ENCODE measurements at regions not wholly inside any gene's neighbourhood (a gene's known extent, or its start where the extent isn't known, plus 50 kb on each side); places are given as distances from the start of the nearest gene placed in this dataset.

DNA sequence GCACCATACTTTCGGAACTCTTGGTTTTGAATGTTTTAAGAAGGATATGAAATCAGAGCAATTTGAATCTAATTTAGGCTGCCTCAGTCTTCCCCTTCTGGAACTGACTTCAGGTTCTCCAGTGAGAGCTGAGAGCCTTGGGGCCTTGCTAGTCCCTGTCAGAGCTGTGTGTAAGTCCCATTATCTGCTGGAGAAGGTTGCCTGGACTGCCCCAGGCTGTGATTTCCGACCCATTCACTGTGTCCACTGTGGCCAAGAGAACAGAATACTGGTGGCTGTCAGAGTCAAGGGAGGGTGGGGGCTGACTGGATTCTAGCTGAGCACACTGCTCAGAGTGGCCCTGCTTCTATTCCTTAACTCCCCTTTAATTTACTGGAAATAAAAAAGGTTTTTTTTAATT, 278.0 kb downstream of the KCNS3 start:
- ChIA-PET POLR2A (ENCODE audit: partially characterized antibody) (no interaction called here), CTCF (ENCODE audit: partially characterized antibody) (interaction anchor here (0.5 kb wide), 1 partner anchor 485 kb away, joined by 3 read pairs; no protein-coding TSS in a partner anchor)
- Mint-ChIP-seq H3K36me3 (no peaks in the 10 kb centered on the region), H3K4me1 (no peaks in the 10 kb centered on the region), H3K4me3 (no peak overlapping the region), H3K9me3 (peaks cover 0 to 3% (median 0%) of the 10 kb centered on the region in 8 donors), H3K27ac (no peak overlapping the region), H3K27me3 (peaks cover 0 to 1% of the 10 kb centered on the region in 2 donors)
- no peak overlapping the region for H3K4me3 ChIP-seq (ENCODE audit: low read length in 2 of 2)
- intact Hi-C loops (cut with micrococcal nuclease) = no loop called here
- H3K27me3 ChIP-seq (ENCODE audit: insufficient read depth, low read length) = no peaks in the 10 kb centered on the region
- DNase-seq = no peak
- no peak overlapping the region for H3K27ac ChIP-seq (ENCODE audit: low read depth, low read length)
- H3K9me3 ChIP-seq (ENCODE audit: control insufficient read depth in 1 of 2, low read length in 2 of 2) = no peaks in the 10 kb centered on the region
- H3K36me3 ChIP-seq (ENCODE audit: insufficient read depth, low read length) = no peaks in the 10 kb centered on the region
- no peaks in the 10 kb centered on the region for H3K4me1 ChIP-seq (ENCODE audit: insufficient read depth, low read length)

GRCh38 chr2:18156002-18156401, 277.5 kb downstream of the KCNS3 start:
- Mint-ChIP-seq H3K9me3 (peaks cover 0 to 3% (median 0%) of the 10 kb centered on the region in 8 donors), H3K27me3 (peaks cover 0 to 1% of the 10 kb centered on the region in 2 donors), H3K4me3 (no peak overlapping the region), H3K36me3 (no peaks in the 10 kb centered on the region), H3K27ac (no peak overlapping the region), H3K4me1 (no peaks in the 10 kb centered on the region)
- Histone ChIP-seq H3K4me3 (ENCODE audit: low read length in 2 of 2) (no peak overlapping the region), H3K27ac (ENCODE audit: low read depth, low read length) (no peak overlapping the region), H3K4me1 (ENCODE audit: insufficient read depth, low read length) (no peaks in the 10 kb centered on the region), H3K36me3 (ENCODE audit: insufficient read depth, low read length) (no peaks in the 10 kb centered on the region), H3K9me3 (ENCODE audit: control insufficient read depth in 1 of 2, low read length in 2 of 2) (no peaks in the 10 kb centered on the region), H3K27me3 (ENCODE audit: insufficient read depth, low read length) (no peaks in the 10 kb centered on the region)
- POLR2A ChIA-PET (ENCODE audit: partially characterized antibody) = no interaction called here
- DNase-seq = no peak
- intact Hi-C loops (cut with micrococcal nuclease) = no loop called here
- CTCF ChIA-PET (ENCODE audit: partially characterized antibody) = interaction anchor here (0.5 kb wide), 1 partner anchor 484 kb away, joined by 3 read pairs; no protein-coding TSS in a partner anchor

DNA sequence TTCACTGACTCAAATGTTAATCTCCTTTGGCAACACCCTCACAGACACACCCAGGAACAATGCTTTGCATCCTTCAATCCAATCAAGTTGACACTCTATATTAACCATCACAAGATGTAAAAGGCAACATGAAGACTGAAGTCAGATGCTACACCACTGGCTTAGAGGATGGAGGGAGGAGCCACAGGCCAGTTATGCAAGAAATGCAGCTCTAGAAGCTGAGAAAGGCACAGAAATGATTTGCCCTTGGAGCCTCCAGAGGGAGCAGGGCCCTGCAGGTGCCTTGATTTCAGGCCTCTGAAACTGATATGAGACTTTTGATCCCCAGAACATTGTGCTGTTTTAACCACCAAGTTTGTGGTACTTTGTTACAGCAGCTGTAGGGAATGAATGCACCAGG, 276.3 kb downstream of the KCNS3 start:
- Histone ChIP-seq H3K9me3 (ENCODE audit: control insufficient read depth in 1 of 2, low read length in 2 of 2) (no peaks in the 10 kb centered on the region), H3K27ac (ENCODE audit: low read depth, low read length) (no peak overlapping the region), H3K4me3 (ENCODE audit: low read length in 2 of 2) (no peak overlapping the region), H3K36me3 (ENCODE audit: insufficient read depth, low read length) (no peaks in the 10 kb centered on the region), H3K4me1 (ENCODE audit: insufficient read depth, low read length) (no peaks in the 10 kb centered on the region), H3K27me3 (ENCODE audit: insufficient read depth, low read length) (no peaks in the 10 kb centered on the region)
- no peak overlapping the region for H3K27ac Mint-ChIP-seq
- CTCF ChIA-PET (ENCODE audit: partially characterized antibody) = no interaction called here
- peaks cover 1 to 2% of the 10 kb centered on the region in 2 donors for H3K27me3 Mint-ChIP-seq
- no peak overlapping the region for H3K4me3 Mint-ChIP-seq
- no peaks in the 10 kb centered on the region for H3K4me1 Mint-ChIP-seq
- DNase-seq = no peak
- no peaks in the 10 kb centered on the region for H3K36me3 Mint-ChIP-seq
- POLR2A ChIA-PET (ENCODE audit: partially characterized antibody) = no interaction called here
- intact Hi-C loops (cut with micrococcal nuclease) = no loop called here
- peaks cover 0 to 3% (median 0%) of the 10 kb centered on the region in 8 donors for H3K9me3 Mint-ChIP-seq

DNA sequence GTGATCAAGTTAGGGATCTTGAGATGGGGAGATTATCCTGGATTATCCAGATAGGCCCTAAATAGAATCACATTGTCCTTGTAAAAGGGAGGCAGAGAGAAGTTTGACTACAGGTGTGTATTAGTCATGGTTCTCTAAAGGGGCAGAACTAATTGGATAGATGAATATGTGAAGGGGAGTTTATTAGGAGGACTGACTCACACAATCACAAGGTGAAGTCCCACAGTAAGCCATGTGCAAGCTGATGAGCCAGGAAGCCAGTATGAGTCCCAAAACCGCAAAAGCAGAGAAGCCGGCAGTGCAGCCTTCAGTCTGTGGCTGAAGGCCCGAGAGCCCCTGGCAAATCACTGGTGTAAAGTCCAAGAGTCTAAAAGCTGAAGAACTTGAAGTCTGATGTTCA, 275.8 kb downstream of the KCNS3 start:
- H3K27ac Mint-ChIP-seq = no peak overlapping the region
- no peaks in the 10 kb centered on the region for H3K4me1 ChIP-seq (ENCODE audit: insufficient read depth, low read length)
- H3K36me3 ChIP-seq (ENCODE audit: insufficient read depth, low read length) = no peaks in the 10 kb centered on the region
- peaks cover 0 to 2% (median 0%) of the 10 kb centered on the region in 8 donors for H3K9me3 Mint-ChIP-seq
- POLR2A ChIA-PET (ENCODE audit: partially characterized antibody) = no interaction called here
- H3K4me1 Mint-ChIP-seq = no peaks in the 10 kb centered on the region
- H3K36me3 Mint-ChIP-seq = no peaks in the 10 kb centered on the region
- no peaks in the 10 kb centered on the region for H3K9me3 ChIP-seq (ENCODE audit: control insufficient read depth in 1 of 2, low read length in 2 of 2)
- no peak for DNase-seq
- no peak overlapping the region for H3K4me3 ChIP-seq (ENCODE audit: low read length in 2 of 2)
- intact Hi-C loops (cut with micrococcal nuclease) = no loop called here
- H3K27ac ChIP-seq (ENCODE audit: low read depth, low read length) = no peak overlapping the region
- CTCF ChIA-PET (ENCODE audit: partially characterized antibody) = no interaction called here
- no peak overlapping the region for H3K4me3 Mint-ChIP-seq
- no peaks in the 10 kb centered on the region for H3K27me3 ChIP-seq (ENCODE audit: insufficient read depth, low read length)
- H3K27me3 Mint-ChIP-seq = peaks cover 1 to 2% of the 10 kb centered on the region in 2 donors

- intact Hi-C loops (cut with micrococcal nuclease) = no loop called here
- H3K27me3 Mint-ChIP-seq = peaks cover 1 to 2% of the 10 kb centered on the region in 2 donors
- no peaks in the 10 kb centered on the region for H3K36me3 Mint-ChIP-seq
- Histone ChIP-seq H3K4me1 (ENCODE audit: insufficient read depth, low read length) (no peaks in the 10 kb centered on the region), H3K4me3 (ENCODE audit: low read length in 2 of 2) (no peak overlapping the region), H3K27me3 (ENCODE audit: insufficient read depth, low read length) (no peaks in the 10 kb centered on the region), H3K27ac (ENCODE audit: low read depth, low read length) (no peak overlapping the region), H3K36me3 (ENCODE audit: insufficient read depth, low read length) (no peaks in the 10 kb centered on the region), H3K9me3 (ENCODE audit: control insufficient read depth in 1 of 2, low read length in 2 of 2) (no peaks in the 10 kb centered on the region)
- no peaks in the 10 kb centered on the region for H3K4me1 Mint-ChIP-seq
- no peak overlapping the region for H3K27ac Mint-ChIP-seq
- POLR2A ChIA-PET (ENCODE audit: partially characterized antibody) = no interaction called here
- H3K4me3 Mint-ChIP-seq = no peak overlapping the region
- no peak for DNase-seq
- no peaks in the 10 kb centered on the region for H3K9me3 Mint-ChIP-seq
- CTCF ChIA-PET (ENCODE audit: partially characterized antibody) = no interaction called here
Measured at GRCh38 chr2:18153741-18154140, 275.3 kb downstream of the KCNS3 start.

DNA sequence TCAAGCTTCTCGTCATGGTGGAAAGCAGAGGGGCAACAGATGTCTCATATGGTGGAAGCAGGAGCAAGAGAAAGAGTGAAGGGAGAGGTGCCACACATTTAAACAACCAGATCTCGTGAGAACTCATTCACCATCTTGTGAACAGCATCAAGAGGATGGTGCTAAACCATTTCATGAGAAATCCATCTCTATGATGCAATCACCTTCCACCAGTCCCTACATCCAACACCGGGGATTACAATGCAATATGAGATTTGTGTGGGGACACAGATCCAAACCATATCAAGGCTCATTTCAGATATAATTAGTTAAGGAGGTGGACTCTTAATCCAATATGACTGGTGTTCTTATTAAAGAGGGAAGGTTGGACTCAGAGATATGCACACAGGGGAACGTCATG, 272.8 kb downstream of the KCNS3 start:
- intact Hi-C loops (cut with micrococcal nuclease) = no loop called here
- Histone ChIP-seq H3K27ac (ENCODE audit: low read depth, low read length) (no peak overlapping the region), H3K27me3 (ENCODE audit: insufficient read depth, low read length) (no peaks in the 10 kb centered on the region), H3K4me1 (ENCODE audit: insufficient read depth, low read length) (no peaks in the 10 kb centered on the region), H3K4me3 (ENCODE audit: low read length in 2 of 2) (no peak overlapping the region), H3K9me3 (ENCODE audit: control insufficient read depth in 1 of 2, low read length in 2 of 2) (no peaks in the 10 kb centered on the region), H3K36me3 (ENCODE audit: insufficient read depth, low read length) (no peaks in the 10 kb centered on the region)
- Mint-ChIP-seq H3K27me3 (peaks cover 1 to 2% of the 10 kb centered on the region in 2 donors), H3K4me1 (no peaks in the 10 kb centered on the region), H3K36me3 (no peaks in the 10 kb centered on the region), H3K27ac (no peak overlapping the region), H3K4me3 (no peak overlapping the region), H3K9me3 (no peaks in the 10 kb centered on the region)
- no peak for DNase-seq
- ChIA-PET CTCF (ENCODE audit: partially characterized antibody) (no interaction called here), POLR2A (ENCODE audit: partially characterized antibody) (no interaction called here)

DNA sequence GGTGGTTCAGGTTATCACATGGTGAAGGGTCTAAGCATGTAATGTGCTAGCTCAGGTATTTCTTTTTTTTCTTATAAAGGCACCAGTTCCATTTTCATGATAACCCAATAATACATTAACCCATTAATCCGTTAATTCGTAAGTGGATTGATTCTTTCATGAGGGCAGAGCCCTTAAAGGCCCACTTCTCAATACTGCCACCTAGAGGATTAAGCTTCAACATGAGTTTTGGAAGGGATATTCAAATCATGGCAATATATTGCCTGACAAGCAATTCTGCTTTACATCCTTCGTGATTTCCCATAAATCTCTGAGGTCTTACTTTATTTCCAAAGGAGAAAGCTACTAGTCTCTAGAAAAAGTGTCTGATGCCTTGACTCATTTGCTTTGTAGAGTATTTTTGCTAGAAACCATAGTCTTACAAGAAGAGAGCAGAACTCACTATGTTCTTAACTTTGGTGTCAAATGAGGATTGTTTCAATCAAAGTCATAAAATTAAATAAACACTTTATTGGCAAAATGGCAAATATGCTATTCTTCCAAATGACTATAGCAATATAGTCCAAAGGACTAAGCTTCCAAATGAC, 271.3 kb downstream of the KCNS3 start:
- POLR2A ChIA-PET (ENCODE audit: partially characterized antibody) = no interaction called here
- H3K27me3 ChIP-seq (ENCODE audit: insufficient read depth, low read length) = no peaks in the 10 kb centered on the region
- CTCF ChIA-PET (ENCODE audit: partially characterized antibody) = interaction anchor here (0.9 to 1.5 kb wide), 6 partner anchors 8 to 430 kb away, joined by 3 to 5 read pairs (median 4); no protein-coding TSS in a partner anchor
- no peaks in the 10 kb centered on the region for H3K4me1 ChIP-seq (ENCODE audit: insufficient read depth, low read length)
- intact Hi-C loops (cut with micrococcal nuclease) = no loop called here
- Mint-ChIP-seq H3K4me3 (no peak overlapping the region), H3K9me3 (no peaks in the 10 kb centered on the region), H3K27ac (no peak overlapping the region), H3K4me1 (no peaks in the 10 kb centered on the region), H3K27me3 (peaks cover 1 to 2% of the 10 kb centered on the region in 2 donors), H3K36me3 (no peaks in the 10 kb centered on the region)
- H3K9me3 ChIP-seq (ENCODE audit: control insufficient read depth in 1 of 2, low read length in 2 of 2) = no peaks in the 10 kb centered on the region
- no peak for DNase-seq
- H3K36me3 ChIP-seq (ENCODE audit: insufficient read depth, low read length) = no peaks in the 10 kb centered on the region
- no peak overlapping the region for H3K27ac ChIP-seq (ENCODE audit: low read depth, low read length)
- H3K4me3 ChIP-seq (ENCODE audit: low read length in 2 of 2) = no peak overlapping the region
